Naive thymus-derived CD4-positive, alpha-beta T cell (primary cell): ENCODE measurements at regions not wholly inside any gene's neighbourhood (a gene's known extent, or its start where the extent isn't known, plus 50 kb on each side); places are given as distances from the start of the nearest gene placed in this dataset.

Source experiments
- ATAC-seq: fragments of 150-1000 bp; cut with Tn5 transposase; 2 replicates; pipeline ENCODE4 v1.10.0; 2021; ENCODE audit warnings: mild to moderate bottlenecking, moderate library complexity
- CTCF ChIA-PET: fragments of 350-600 bp; sonication (Branson Sonifier 250); formaldehyde crosslinking; loops from one replicate; lab custom pipeline; 2021; ENCODE audit warnings: antibody characterized with exemption; lab: Charles Lee
- POLR2A ChIA-PET: fragments of 350-600 bp; sonication (Branson Sonifier 250); formaldehyde crosslinking; loops from one replicate; lab custom pipeline; 2021; ENCODE audit warnings: antibody characterized with exemption, inconsistent platforms; lab: Charles Lee
- DNase-seq, 9 donors: peaks; one replicate each; pipeline versions ENCODE4 v3.0.0 to v3.0.0-alpha.2; 2020 to 2022; ENCODE audit warnings: mixed read lengths in 1 of 9
- H3K27ac ChIP-seq: one replicate; pipeline ENCODE4 v1.7.0; 2013; ENCODE audit warnings: mild to moderate bottlenecking, low read depth, low read length, moderate library complexity
- H3K27me3 ChIP-seq, 2 donors: one replicate each; pipeline ENCODE4 v1.7.0; 2013; ENCODE audit warnings: low read length in 2 of 2, mild to moderate bottlenecking in 2 of 2, moderate library complexity in 2 of 2; ENCODE audit not compliant: control insufficient read depth in 2 of 2, insufficient read depth in 2 of 2
- H3K36me3 ChIP-seq, 3 experiments: 1 replicate in 2 of 3; 2 replicates in 1 of 3; pipeline ENCODE4 v1.7.0; 2013; ENCODE audit warnings: low read length in 3 of 3, mild to moderate bottlenecking in 3 of 3, moderate library complexity in 1 of 3; ENCODE audit not compliant: insufficient read depth in 3 of 3, control insufficient read depth in 2 of 3
- H3K4me1 ChIP-seq, 2 donors: one replicate each; pipeline ENCODE4 v1.7.0; 2013; ENCODE audit warnings: low read length in 2 of 2, mild to moderate bottlenecking in 2 of 2, moderate library complexity in 1 of 2; ENCODE audit not compliant: control insufficient read depth in 2 of 2, insufficient read depth in 2 of 2
- H3K4me3 ChIP-seq: 2 replicates; pipeline ENCODE4 v1.7.0; 2013; ENCODE audit warnings: mild to moderate bottlenecking, low read length
- H3K9me3 ChIP-seq, 3 experiments: 1 replicate in 2 of 3; 2 replicates in 1 of 3; pipeline ENCODE4 v1.7.0; 2013; ENCODE audit warnings: low read length in 3 of 3; ENCODE audit not compliant: control insufficient read depth in 2 of 3
- H3K27ac Mint-ChIP-seq, 9 donors: one replicate each; pipeline ENCODE4 v1.8.0; 2020 to 2022; ENCODE audit warnings: mixed read lengths in 9 of 9, mild to moderate bottlenecking in 8 of 9, moderate library complexity in 5 of 9, inconsistent platforms in 2 of 9
- H3K27me3 Mint-ChIP-seq, 5 donors: one replicate each; pipeline ENCODE4 v1.8.0; 2021 to 2022; ENCODE audit warnings: mixed read lengths in 5 of 5, mild to moderate bottlenecking in 1 of 5
- H3K36me3 Mint-ChIP-seq, 5 donors: one replicate each; pipeline ENCODE4 v1.8.0; 2020 to 2022; ENCODE audit warnings: mixed read lengths in 5 of 5, mild to moderate bottlenecking in 3 of 5, inconsistent platforms in 1 of 5
- H3K4me1 Mint-ChIP-seq, 7 donors: one replicate each; pipeline ENCODE4 v1.8.0; 2020 to 2022; ENCODE audit warnings: mixed read lengths in 7 of 7, mild to moderate bottlenecking in 3 of 7, inconsistent platforms in 1 of 7
- H3K4me3 Mint-ChIP-seq, 10 donors: one replicate each; pipeline ENCODE4 v1.8.0; 2020 to 2022; ENCODE audit warnings: mild to moderate bottlenecking in 10 of 10, mixed read lengths in 10 of 10, moderate library complexity in 6 of 10, inconsistent platforms in 2 of 10
- H3K9me3 Mint-ChIP-seq, 11 donors: one replicate each; pipeline ENCODE4 v1.8.0; 2020 to 2022; ENCODE audit warnings: mixed read lengths in 11 of 11, mild to moderate bottlenecking in 4 of 11, inconsistent platforms in 1 of 11, moderate library complexity in 1 of 11
- intact Hi-C, 2 donors: fragments of 100-400 bp; cut with micrococcal nuclease; formaldehyde crosslinking; loops; one replicate each; pipeline ENCODE4 v1.15.1; 2023

DNA sequence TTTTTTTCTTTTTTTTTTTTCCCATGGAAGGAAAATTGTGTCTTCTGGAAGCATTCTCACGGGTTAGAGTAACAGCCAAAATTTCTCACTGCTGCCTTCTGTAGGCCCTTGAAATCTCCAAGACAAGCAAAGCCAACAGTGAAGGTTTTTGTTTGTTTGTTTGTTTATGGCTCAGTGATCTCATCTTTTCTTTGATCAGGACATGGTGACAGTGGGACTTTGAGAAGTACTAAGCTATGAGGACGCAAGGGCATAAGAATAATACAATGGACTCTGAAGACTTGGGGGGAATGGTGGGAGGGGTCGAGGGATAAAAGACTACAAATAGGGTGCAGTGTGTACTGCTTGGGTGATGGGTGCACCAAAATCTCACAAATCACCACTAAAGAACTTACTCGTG lies 419.4 kb downstream of the PTPRC start:
- DNase-seq (no peak), ATAC-seq (no peak)
- Mint-ChIP-seq H3K27ac (no peak overlapping the region), H3K27me3 (no peaks in the 10 kb centered on the region), H3K4me1 (peaks cover 0 to 16% (median 8%) of the 10 kb centered on the region in 7 donors), H3K4me3 (no peak overlapping the region), H3K9me3 (peaks cover 0 to 15% (median 0%) of the 10 kb centered on the region in 11 donors), H3K36me3 (peaks cover 0 to 29% (median 0%) of the 10 kb centered on the region in 5 donors)
- ChIA-PET CTCF (no interaction called here), POLR2A (interaction anchor here (0.6 kb wide), 1 partner anchor 568 kb away, joined by 4 read pairs; no protein-coding TSS in a partner anchor)
- Histone ChIP-seq H3K4me3 (no peak overlapping the region), H3K4me1 (no peaks in the 10 kb centered on the region), H3K27me3 (no peaks in the 10 kb centered on the region), H3K36me3 (no peaks in the 10 kb centered on the region), H3K9me3 (no peaks in the 10 kb centered on the region), H3K27ac (no peak overlapping the region)
- intact Hi-C loops: no loop called here

DNA sequence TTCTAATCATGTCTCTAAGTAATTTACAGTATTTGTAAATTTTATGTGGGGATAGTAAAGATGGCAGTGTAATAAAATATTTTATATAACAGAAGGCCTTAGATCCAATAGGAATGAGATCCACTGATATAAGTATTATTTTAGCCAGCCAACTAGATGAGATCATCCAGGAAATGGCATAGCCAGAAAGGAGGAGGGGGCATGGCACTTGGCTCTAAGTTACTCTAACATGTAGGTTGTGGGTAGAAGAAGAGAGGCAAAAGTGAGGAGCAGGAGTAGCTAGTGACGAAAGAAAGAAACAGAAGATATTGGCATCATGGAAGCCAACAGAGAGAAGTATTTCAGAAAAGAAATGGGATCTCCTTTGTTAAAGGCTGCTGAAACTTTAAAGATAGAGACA lies 426.1 kb downstream of the PTPRC start:
- CTCF ChIA-PET: interaction anchor here (0.7 kb wide), 1 partner anchor 53 kb away, joined by 3 read pairs; no protein-coding TSS in a partner anchor

DNA sequence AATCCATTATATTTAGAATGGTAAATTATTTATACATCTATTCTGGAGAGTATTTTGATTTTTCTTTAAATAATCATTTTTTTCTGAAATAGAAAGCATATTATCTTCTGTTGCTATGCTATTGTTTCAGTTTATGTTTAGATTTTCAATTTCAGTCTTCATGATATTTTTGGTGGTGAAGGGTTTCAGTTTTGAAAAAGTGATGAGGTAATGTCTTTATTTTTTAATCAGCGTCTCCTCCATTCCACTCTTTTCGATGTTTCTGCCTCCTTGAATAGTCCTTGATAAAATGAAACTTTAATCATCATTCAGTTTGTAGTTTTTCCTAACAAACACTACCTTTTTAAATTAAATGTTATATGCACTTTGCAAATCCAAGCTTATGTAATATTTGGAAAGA lies 428.6 kb downstream of the PTPRC start:
- no peak overlapping the region for H3K27ac ChIP-seq
- peaks cover 0 to 16% (median 0%) of the 10 kb centered on the region in 11 donors for H3K9me3 Mint-ChIP-seq
- ChIA-PET CTCF (no interaction called here), POLR2A (no interaction called here)
- H3K9me3 ChIP-seq: no peaks in the 10 kb centered on the region
- H3K4me3 ChIP-seq: no peak overlapping the region
- H3K27me3 Mint-ChIP-seq: peaks cover 0 to 5% (median 0%) of the 10 kb centered on the region in 5 donors
- no peaks in the 10 kb centered on the region for H3K4me1 ChIP-seq
- H3K27me3 ChIP-seq: no peaks in the 10 kb centered on the region
- DNase-seq: no peak
- peak overlapping the region in 1 of 10 donors; percentile 37 for H3K4me3 Mint-ChIP-seq
- ATAC-seq: no peak
- no peaks in the 10 kb centered on the region for H3K36me3 ChIP-seq
- peaks cover 0 to 25% (median 0%) of the 10 kb centered on the region in 5 donors for H3K36me3 Mint-ChIP-seq
- H3K4me1 Mint-ChIP-seq: peaks cover 0 to 39% (median 0%) of the 10 kb centered on the region in 7 donors
- intact Hi-C loops: loop anchor here in 1 of 2 donors (2.0 kb wide), 1 partner anchor 13 kb away; no protein-coding TSS in a partner anchor
- H3K27ac Mint-ChIP-seq: peak overlapping the region in 1 of 9 donors; percentile 36

More for the DNA sequence above, 426.1 kb downstream of the PTPRC start:
- Histone ChIP-seq H3K4me1 (no peaks in the 10 kb centered on the region), H3K36me3 (no peaks in the 10 kb centered on the region), H3K4me3 (no peak overlapping the region), H3K9me3 (no peaks in the 10 kb centered on the region), H3K27me3 (no peaks in the 10 kb centered on the region), H3K27ac (no peak overlapping the region)
- peaks cover 0 to 19% (median 0%) of the 10 kb centered on the region in 11 donors for H3K9me3 Mint-ChIP-seq
- H3K4me3 Mint-ChIP-seq: no peak overlapping the region
- POLR2A ChIA-PET: no interaction called here
- no peaks in the 10 kb centered on the region for H3K27me3 Mint-ChIP-seq
- ATAC-seq: no peak
- peaks cover 0 to 30% (median 0%) of the 10 kb centered on the region in 5 donors for H3K36me3 Mint-ChIP-seq
- H3K27ac Mint-ChIP-seq: peak overlapping the region in 1 of 9 donors; percentile 3
- intact Hi-C loops: no loop called here
- no peak for DNase-seq
- peaks cover 0 to 35% (median 0%) of the 10 kb centered on the region in 7 donors for H3K4me1 Mint-ChIP-seq

DNA sequence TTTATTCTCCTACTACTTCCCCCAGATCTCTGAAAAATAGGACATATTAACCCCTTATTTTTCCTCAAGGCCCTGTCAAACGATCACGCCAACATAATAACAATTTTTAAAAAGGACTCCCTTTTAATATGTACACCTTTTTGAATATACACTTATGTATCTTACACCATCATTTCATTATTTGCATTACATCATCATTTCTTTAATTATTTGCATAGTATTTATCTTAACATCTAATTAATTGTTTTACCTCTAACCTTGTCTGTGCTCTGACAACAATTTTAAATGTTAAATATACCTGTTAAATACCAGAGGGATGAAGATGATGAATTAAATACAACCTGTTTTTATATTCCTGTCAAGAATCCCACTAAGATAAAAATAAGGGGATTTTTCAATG lies 432.2 kb downstream of the PTPRC start:
- no peak for ATAC-seq
- H3K4me1 ChIP-seq: no peaks in the 10 kb centered on the region
- Mint-ChIP-seq H3K36me3 (peaks cover 0 to 21% (median 0%) of the 10 kb centered on the region in 5 donors), H3K4me1 (peaks cover 0 to 38% (median 6%) of the 10 kb centered on the region in 7 donors), H3K27me3 (peaks cover 0 to 5% (median 0%) of the 10 kb centered on the region in 5 donors), H3K27ac (no peak overlapping the region), H3K9me3 (peaks cover 0 to 8% (median 0%) of the 10 kb centered on the region in 11 donors), H3K4me3 (no peak overlapping the region)
- no peaks in the 10 kb centered on the region for H3K36me3 ChIP-seq
- H3K9me3 ChIP-seq: no peaks in the 10 kb centered on the region
- CTCF ChIA-PET: no interaction called here
- intact Hi-C loops: no loop called here
- H3K4me3 ChIP-seq: no peak overlapping the region
- H3K27me3 ChIP-seq: no peaks in the 10 kb centered on the region
- POLR2A ChIA-PET: no interaction called here
- no peak for DNase-seq
- no peak overlapping the region for H3K27ac ChIP-seq

DNA sequence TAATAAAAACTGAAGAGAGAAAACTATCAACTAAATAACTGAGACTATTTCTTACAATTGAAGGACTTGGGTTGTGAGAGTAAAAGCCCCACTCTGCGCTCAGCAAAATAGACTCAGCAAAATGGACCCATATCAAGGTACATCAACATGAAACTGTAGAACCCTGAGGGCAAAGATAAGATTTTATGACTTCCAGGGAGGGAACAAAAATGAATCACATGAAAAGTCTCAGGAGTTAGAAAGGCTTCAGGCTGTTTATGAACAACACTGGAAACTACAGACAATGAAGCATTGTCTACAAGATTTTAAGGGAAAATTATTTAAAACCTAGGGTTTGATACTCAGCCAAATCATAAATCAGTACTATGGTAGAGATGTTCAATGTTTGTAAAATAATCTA lies 434.3 kb downstream of the PTPRC start:
- H3K27me3 Mint-ChIP-seq: peaks cover 0 to 5% (median 0%) of the 10 kb centered on the region in 5 donors
- ChIA-PET CTCF (no interaction called here), POLR2A (no interaction called here)
- peaks cover 0 to 11% (median 0%) of the 10 kb centered on the region in 11 donors for H3K9me3 Mint-ChIP-seq
- H3K27ac Mint-ChIP-seq: no peak overlapping the region
- H3K4me1 Mint-ChIP-seq: peaks cover 0 to 24% (median 6%) of the 10 kb centered on the region in 7 donors
- ATAC-seq (no peak), DNase-seq (no peak)
- H3K36me3 ChIP-seq: no peaks in the 10 kb centered on the region
- peak overlapping the region in 1 of 10 donors; percentile 22 for H3K4me3 Mint-ChIP-seq
- H3K9me3 ChIP-seq: no peaks in the 10 kb centered on the region
- H3K4me3 ChIP-seq: no peak overlapping the region
- H3K27ac ChIP-seq: no peak overlapping the region
- H3K4me1 ChIP-seq: no peaks in the 10 kb centered on the region
- peaks cover 0 to 17% (median 0%) of the 10 kb centered on the region in 5 donors for H3K36me3 Mint-ChIP-seq
- no peaks in the 10 kb centered on the region for H3K27me3 ChIP-seq
- intact Hi-C loops: no loop called here

DNA sequence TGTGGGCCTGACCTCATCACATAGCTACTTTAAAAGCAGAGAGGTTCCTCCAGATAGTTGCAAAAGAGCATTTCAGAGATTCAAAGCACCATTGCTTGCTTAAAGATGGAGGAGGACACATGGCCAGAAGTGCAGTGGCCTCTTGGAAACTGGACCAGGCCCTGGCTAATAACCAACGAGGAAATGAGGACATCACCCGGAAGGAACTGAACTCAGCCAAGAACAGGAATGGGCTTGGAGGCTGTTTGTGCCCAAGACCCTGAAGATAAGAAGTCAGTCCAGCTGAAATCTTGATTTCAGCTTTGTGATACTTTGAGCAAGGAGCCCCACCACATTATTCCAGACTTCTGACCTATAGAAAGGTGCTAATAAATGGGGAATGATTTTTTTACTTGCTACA lies 437.0 kb downstream of the PTPRC start:
- Histone ChIP-seq H3K27ac (no peak overlapping the region), H3K4me3 (no peak overlapping the region), H3K9me3 (no peaks in the 10 kb centered on the region), H3K4me1 (no peaks in the 10 kb centered on the region), H3K27me3 (no peaks in the 10 kb centered on the region), H3K36me3 (no peaks in the 10 kb centered on the region)
- Mint-ChIP-seq H3K9me3 (peaks cover 0 to 9% (median 0%) of the 10 kb centered on the region in 11 donors), H3K36me3 (peaks cover 0 to 25% (median 0%) of the 10 kb centered on the region in 5 donors), H3K4me1 (peaks cover 0 to 18% (median 6%) of the 10 kb centered on the region in 7 donors), H3K27ac (no peak overlapping the region), H3K27me3 (peaks cover 0 to 5% (median 0%) of the 10 kb centered on the region in 5 donors), H3K4me3 (no peak overlapping the region)
- DNase-seq (no peak), ATAC-seq (no peak)
- intact Hi-C loops: no loop called here
- ChIA-PET CTCF (no interaction called here), POLR2A (interaction anchor here (0.7 kb wide), 1 partner anchor 18 kb away, joined by 3 read pairs; no protein-coding TSS in a partner anchor)

DNA sequence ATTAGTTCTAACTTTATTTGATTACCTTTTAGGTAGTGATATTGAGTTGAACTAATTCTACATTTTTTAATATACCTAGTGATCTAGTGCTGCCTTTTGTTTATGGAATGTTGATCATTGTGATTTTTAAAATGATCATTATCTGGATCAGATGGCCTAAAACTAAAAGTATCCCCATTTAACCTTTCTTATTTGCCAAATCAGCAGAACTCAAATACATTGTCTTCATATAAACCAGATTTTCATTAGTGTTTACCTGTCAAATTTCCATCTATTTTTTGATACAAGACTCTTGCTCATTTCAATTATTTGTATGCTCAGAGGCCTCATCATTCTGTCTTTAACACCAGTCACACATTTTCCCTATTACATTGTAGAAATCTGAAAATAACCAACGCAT lies 441.2 kb downstream of the PTPRC start:
- Histone ChIP-seq H3K27ac (no peak overlapping the region), H3K27me3 (no peaks in the 10 kb centered on the region), H3K9me3 (no peaks in the 10 kb centered on the region), H3K4me1 (no peaks in the 10 kb centered on the region), H3K4me3 (no peak overlapping the region), H3K36me3 (no peaks in the 10 kb centered on the region)
- Mint-ChIP-seq H3K9me3 (peaks cover 0 to 3% (median 0%) of the 10 kb centered on the region in 11 donors), H3K27me3 (no peaks in the 10 kb centered on the region), H3K4me3 (no peak overlapping the region), H3K4me1 (peaks cover 0 to 12% (median 0%) of the 10 kb centered on the region in 7 donors), H3K27ac (no peak overlapping the region), H3K36me3 (peaks cover 0 to 25% (median 0%) of the 10 kb centered on the region in 5 donors)
- intact Hi-C loops: loop anchor here (2.0 to 10.0 kb wide), 2 partner anchors 13 to 455 kb away; no protein-coding TSS in a partner anchor
- no peak for ATAC-seq
- CTCF ChIA-PET: no interaction called here
- DNase-seq: no peak
- POLR2A ChIA-PET: interaction anchor here (0.7 kb wide), 1 partner anchor 328 kb away, joined by 7 read pairs; no protein-coding TSS in a partner anchor
